Activated naive CD4-positive, alpha-beta T cell treated with anti-CD3 and anti-CD28 coated beads, Interleukin-2, amount 50 U/mL, for 24 hours (primary cell): ENCODE measurements at regions not wholly inside any gene's neighbourhood (a gene's known extent, or its start where the extent isn't known, plus 50 kb on each side); places are given as distances from the start of the nearest gene placed in this dataset.
"Not testable (repeated sequence)": the region's sequence is repeated elsewhere in the genome, so short reads cannot be mapped to it uniquely, and the experiment has no call there.

Source experiments
- H3K27ac Mint-ChIP-seq: one replicate; pipeline ENCODE4 v1.8.0; 2021; ENCODE audit warnings: mild to moderate bottlenecking, mixed read lengths
- H3K27me3 Mint-ChIP-seq: one replicate; pipeline ENCODE4 v1.8.0; 2021; ENCODE audit warnings: mixed read lengths
- H3K36me3 Mint-ChIP-seq: one replicate; pipeline ENCODE4 v1.8.0; 2021; ENCODE audit warnings: mixed read lengths
- H3K4me1 Mint-ChIP-seq: one replicate; pipeline ENCODE4 v1.8.0; 2021; ENCODE audit warnings: mixed read lengths
- H3K4me3 Mint-ChIP-seq: one replicate; pipeline ENCODE4 v1.8.0; 2021; ENCODE audit warnings: mild to moderate bottlenecking, mixed read lengths
- H3K9me3 Mint-ChIP-seq: one replicate; pipeline ENCODE4 v1.8.0; 2021; ENCODE audit warnings: mixed read lengths

- H3K27ac Mint-ChIP-seq: no peak overlapping the region
- H3K9me3 Mint-ChIP-seq: no peaks in the 10 kb centered on the region
- H3K4me1 Mint-ChIP-seq: no peaks in the 10 kb centered on the region
- no peak overlapping the region for H3K4me3 Mint-ChIP-seq
- no peaks in the 10 kb centered on the region for H3K27me3 Mint-ChIP-seq
- no peaks in the 10 kb centered on the region for H3K36me3 Mint-ChIP-seq
These were observed 92.3 kb upstream of the TFPI start for GRCh38 chr2:187646556-187646955.

GRCh38 chr2:187654535-187654934 is 100.3 kb upstream of the TFPI start:
- Mint-ChIP-seq H3K9me3 (no peaks in the 10 kb centered on the region), H3K36me3 (no peaks in the 10 kb centered on the region), H3K4me3 (no peak overlapping the region), H3K27me3 (no peaks in the 10 kb centered on the region), H3K27ac (no peak overlapping the region), H3K4me1 (no peaks in the 10 kb centered on the region)

- Mint-ChIP-seq H3K4me1 (no peaks in the 10 kb centered on the region), H3K36me3 (no peaks in the 10 kb centered on the region), H3K4me3 (no peak overlapping the region), H3K9me3 (no peaks in the 10 kb centered on the region), H3K27me3 (no peaks in the 10 kb centered on the region), H3K27ac (no peak overlapping the region)
These were observed 100.8 kb upstream of the TFPI start for GRCh38 chr2:187655001-187655400.

GRCh38 chr2:187656123-187656522 is 101.9 kb upstream of the TFPI start:
- no peaks in the 10 kb centered on the region for H3K9me3 Mint-ChIP-seq
- H3K27me3 Mint-ChIP-seq: no peaks in the 10 kb centered on the region
- no peaks in the 10 kb centered on the region for H3K4me1 Mint-ChIP-seq
- no peaks in the 10 kb centered on the region for H3K36me3 Mint-ChIP-seq
- no peak overlapping the region for H3K27ac Mint-ChIP-seq
- no peak overlapping the region for H3K4me3 Mint-ChIP-seq

- no peaks in the 10 kb centered on the region for H3K9me3 Mint-ChIP-seq
- H3K36me3 Mint-ChIP-seq: no peaks in the 10 kb centered on the region
- H3K4me3 Mint-ChIP-seq: no peak overlapping the region
- H3K27me3 Mint-ChIP-seq: no peaks in the 10 kb centered on the region
- H3K4me1 Mint-ChIP-seq: no peaks in the 10 kb centered on the region
- no peak overlapping the region for H3K27ac Mint-ChIP-seq
These were observed 104.8 kb upstream of the TFPI start for GRCh38 chr2:187658952-187659525.

GRCh38 chr2:187676050-187676449 is 121.8 kb upstream of the TFPI start:
- H3K27ac Mint-ChIP-seq, H3K36me3 Mint-ChIP-seq, H3K4me1 Mint-ChIP-seq, H3K4me3 Mint-ChIP-seq, H3K27me3 Mint-ChIP-seq, H3K9me3 Mint-ChIP-seq: not testable (repeated sequence)

- Mint-ChIP-seq H3K36me3 (no peaks in the 10 kb centered on the region), H3K4me3 (no peak overlapping the region), H3K9me3 (no peaks in the 10 kb centered on the region), H3K4me1 (no peaks in the 10 kb centered on the region), H3K27me3 (no peaks in the 10 kb centered on the region), H3K27ac (no peak overlapping the region)
These were observed 125.2 kb upstream of the TFPI start for GRCh38 chr2:187679454-187679853.

GRCh38 chr2:187684174-187684573 is 129.9 kb upstream of the TFPI start:
- Mint-ChIP-seq H3K4me1 (no peaks in the 10 kb centered on the region), H3K9me3 (no peaks in the 10 kb centered on the region), H3K27me3 (no peaks in the 10 kb centered on the region), H3K4me3 (no peak overlapping the region), H3K27ac (no peak overlapping the region), H3K36me3 (no peaks in the 10 kb centered on the region)

GRCh38 chr2:187686416-187687024 is 132.3 kb upstream of the TFPI start:
- Mint-ChIP-seq H3K36me3 (no peaks in the 10 kb centered on the region), H3K4me3 (no peak overlapping the region), H3K27me3 (no peaks in the 10 kb centered on the region), H3K4me1 (no peaks in the 10 kb centered on the region), H3K27ac (no peak overlapping the region), H3K9me3 (no peaks in the 10 kb centered on the region)

GRCh38 chr2:187687585-187687984 is 133.3 kb upstream of the TFPI start:
- Mint-ChIP-seq H3K27ac (no peak overlapping the region), H3K27me3 (no peaks in the 10 kb centered on the region), H3K9me3 (no peaks in the 10 kb centered on the region), H3K36me3 (no peaks in the 10 kb centered on the region), H3K4me1 (no peaks in the 10 kb centered on the region), H3K4me3 (no peak overlapping the region)

GRCh38 chr2:187689372-187689771 is 135.1 kb upstream of the TFPI start:
- Mint-ChIP-seq H3K27me3 (no peaks in the 10 kb centered on the region), H3K36me3 (no peaks in the 10 kb centered on the region), H3K4me3 (no peak overlapping the region), H3K27ac (no peak overlapping the region), H3K4me1 (no peaks in the 10 kb centered on the region), H3K9me3 (no peaks in the 10 kb centered on the region)

GRCh38 chr2:187693923-187694322 is 139.7 kb upstream of the TFPI start:
- no peaks in the 10 kb centered on the region for H3K27me3 Mint-ChIP-seq
- no peak overlapping the region for H3K27ac Mint-ChIP-seq
- no peaks in the 10 kb centered on the region for H3K36me3 Mint-ChIP-seq
- H3K4me3 Mint-ChIP-seq: no peak overlapping the region
- H3K4me1 Mint-ChIP-seq: no peaks in the 10 kb centered on the region
- H3K9me3 Mint-ChIP-seq: no peaks in the 10 kb centered on the region

- H3K27me3 Mint-ChIP-seq, H3K4me1 Mint-ChIP-seq, H3K4me3 Mint-ChIP-seq, H3K36me3 Mint-ChIP-seq, H3K9me3 Mint-ChIP-seq, H3K27ac Mint-ChIP-seq: not testable (repeated sequence)
These were observed 142.4 kb upstream of the TFPI start for GRCh38 chr2:187696644-187697043.

GRCh38 chr2:187698374-187699110 is 144.3 kb upstream of the TFPI start:
- H3K9me3 Mint-ChIP-seq: peaks cover 4% of the 10 kb centered on the region
- no peaks in the 10 kb centered on the region for H3K4me1 Mint-ChIP-seq
- H3K36me3 Mint-ChIP-seq: no peaks in the 10 kb centered on the region
- H3K27ac Mint-ChIP-seq: no peak overlapping the region
- no peak overlapping the region for H3K4me3 Mint-ChIP-seq
- H3K27me3 Mint-ChIP-seq: no peaks in the 10 kb centered on the region

- Mint-ChIP-seq H3K4me1 (no peaks in the 10 kb centered on the region), H3K9me3 (peaks cover 6% of the 10 kb centered on the region), H3K27me3 (no peaks in the 10 kb centered on the region), H3K27ac (no peak overlapping the region), H3K4me3 (no peak overlapping the region), H3K36me3 (no peaks in the 10 kb centered on the region)
These were observed 147.9 kb upstream of the TFPI start for GRCh38 chr2:187702157-187702556.

- Mint-ChIP-seq H3K27ac (no peak overlapping the region), H3K36me3 (no peaks in the 10 kb centered on the region), H3K4me3 (no peak overlapping the region)
These were observed 154.0 kb upstream of the TFPI start for GRCh38 chr2:187708272-187708671.

More at GRCh38 chr2:187708272-187708671, 154.0 kb upstream of the TFPI start:
- Mint-ChIP-seq H3K27me3 (no peaks in the 10 kb centered on the region), H3K4me1 (no peaks in the 10 kb centered on the region), H3K9me3 (peaks cover 4% of the 10 kb centered on the region)
